Lower leg skin (tissue), 4 donors: ENCODE measurements at regions not wholly inside any gene's neighbourhood (a gene's known extent, or its start where the extent isn't known, plus 50 kb on each side); places are given as distances from the start of the nearest gene placed in this dataset.

Source experiments
- DNase-seq, 2 donors: peaks; one replicate each; pipeline ENCODE4 v3.0.0-alpha.2; 2019; ENCODE audit warnings: low spot score in 2 of 2
- H3K4me3 ChIP-seq: fragments of 200-600 bp; sonication (generic); 2 replicates; pipeline ENCODE4 v1.5.1; 2017; ENCODE audit warnings: mild to moderate bottlenecking, low read depth; ENCODE audit not compliant: poor library complexity, severe bottlenecking
- CTCF ChIP-seq, 3 donors: fragments of 450-650 bp; IDR thresholded peaks; one replicate each; pipeline ENCODE4 v1.5.1; 2016; ENCODE audit warnings: antibody characterized with exemption in 3 of 3, mild to moderate bottlenecking in 3 of 3, moderate library complexity in 2 of 3
- POLR2A ChIP-seq, 2 donors: fragments of 450-650 bp; IDR thresholded peaks; one replicate each; pipeline ENCODE4 v1.6.1; 2016 to 2017; ENCODE audit warnings: antibody characterized with exemption in 2 of 2, mild to moderate bottlenecking in 1 of 2, moderate library complexity in 1 of 2
- WGBS, 2 donors: methylation state at CpG; one replicate each; pipeline ENCODE4 v1.1.5; 2018; 5-methylcytosine and 5-hydroxymethylcytosine counted together
- intact Hi-C: fragments of 100-400 bp; cut with DNase I; formaldehyde crosslinking; loops from one replicate; pipeline ENCODE4 v1.15.0; 2023; ENCODE audit warnings: low total_unique reads

DNA sequence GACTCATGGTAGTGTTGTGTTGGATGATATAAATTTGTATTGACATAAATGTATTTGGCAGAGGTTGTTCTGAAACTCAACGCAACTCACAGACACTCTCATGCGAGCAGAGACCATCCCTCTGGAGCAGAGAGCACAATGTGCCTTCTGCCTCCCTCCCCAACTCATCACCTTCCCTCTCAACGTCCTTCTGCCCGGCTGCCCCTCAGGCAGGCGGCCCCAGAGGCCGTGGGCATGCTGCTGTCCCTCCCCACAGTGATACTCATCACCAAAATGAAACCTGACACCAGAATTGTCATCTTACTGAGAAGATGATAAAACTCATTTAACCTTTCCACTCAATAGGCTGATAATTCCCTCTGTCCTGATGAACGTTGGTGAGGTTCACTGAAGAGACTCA lies 260.6 kb downstream of the ETS1 start:
- intact Hi-C loops, result no loop called here
- H3K4me3 ChIP-seq, result no peak overlapping the region
- no peak for DNase-seq
- no peak for TF ChIP-seq CTCF (IDR thresholded peaks at IDR 0.05)
- WGBS, 2 donors, result 58 to 61% methylated on average over 7 of the region's 7 CpGs

GRCh38 chr11:128324531-128325141 lies 262.7 kb downstream of the ETS1 start:
- 85 to 86% methylated on average over 14 of the region's 14 CpGs for WGBS, 2 donors
- intact Hi-C loops, result no loop called here
- TF ChIP-seq CTCF (IDR thresholded peaks at IDR 0.05), result no peak
- TF ChIP-seq POLR2A (IDR thresholded peaks at IDR 0.05), result no peak
- no peak overlapping the region for H3K4me3 ChIP-seq
- DNase-seq, result no peak

- TF ChIP-seq CTCF (IDR thresholded peaks at IDR 0.05), result no peak
- TF ChIP-seq POLR2A (IDR thresholded peaks at IDR 0.05), result no peak
- H3K4me3 ChIP-seq, result no peak overlapping the region
- intact Hi-C loops, result no loop called here
- no peak for DNase-seq
- WGBS, 2 donors, result 81 to 87% methylated on average over 9 of the region's 9 CpGs
These were observed 263.3 kb downstream of the ETS1 start for GRCh38 chr11:128324051-128324481.

DNA sequence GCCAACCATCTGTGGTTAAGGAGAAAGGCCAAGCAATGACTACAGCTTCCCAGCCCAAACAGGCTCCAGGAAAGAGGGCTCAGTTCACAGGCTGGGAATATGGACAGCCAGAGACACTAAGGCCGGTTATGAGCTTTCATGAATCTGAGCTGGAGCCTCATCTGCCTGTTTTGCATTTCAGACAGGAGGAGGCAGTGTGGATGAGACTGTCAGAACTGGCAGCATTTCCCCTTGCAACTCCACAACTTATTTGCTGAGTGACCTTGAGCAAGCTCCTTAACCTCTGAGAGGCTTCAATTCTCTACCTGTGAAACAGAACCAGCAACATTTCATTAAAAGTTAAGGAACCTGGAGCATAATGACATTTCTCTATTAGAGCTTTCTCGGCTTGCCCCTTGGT lies 264.0 kb downstream of the ETS1 start:
- TF ChIP-seq POLR2A (IDR thresholded peaks at IDR 0.05), result no peak
- TF ChIP-seq CTCF (IDR thresholded peaks at IDR 0.05), result no peak
- intact Hi-C loops, result no loop called here
- DNase-seq, result no peak
- WGBS, 2 donors, result 76 to 82% methylated on average over 2 of the region's 2 CpGs
- no peak overlapping the region for H3K4me3 ChIP-seq

GRCh38 chr11:128318856-128319474 lies 268.4 kb downstream of the ETS1 start:
- WGBS, 2 donors, result 71 to 72% methylated on average over 8 of the region's 8 CpGs
- DNase-seq, result no peak
- TF ChIP-seq CTCF (IDR thresholded peaks at IDR 0.05) (no peak), POLR2A (IDR thresholded peaks at IDR 0.05) (no peak)
- intact Hi-C loops, result no loop called here
- no peak overlapping the region for H3K4me3 ChIP-seq
